ENCODE measurements at regions not wholly inside any gene's neighbourhood (a gene's known extent, or its start where the extent isn't known, plus 50 kb on each side); places are given as distances from the start of the nearest gene placed in this dataset.

DNA sequence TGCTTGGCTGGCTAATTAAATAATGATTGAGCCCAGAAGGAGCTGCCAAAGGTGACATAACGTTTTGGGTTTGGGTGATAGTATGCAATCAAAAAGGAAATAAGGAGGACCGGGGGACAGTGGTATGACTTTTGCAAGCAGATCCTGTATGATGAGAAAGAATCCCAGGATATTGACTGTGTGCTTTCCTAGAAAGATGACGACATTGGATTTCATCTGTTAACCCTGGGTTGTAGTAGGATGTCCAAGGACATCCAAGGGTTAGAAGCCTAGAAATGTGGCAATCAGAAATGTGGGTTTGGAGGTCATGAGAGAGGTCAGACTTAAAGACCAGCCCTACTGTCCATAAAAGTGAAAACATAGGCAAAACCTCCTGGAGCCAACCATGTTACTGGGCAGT is 50.3 kb upstream of the HMHB1 start:
- no peak for DNase-seq (ENCODE audit: low spot score)

DNA sequence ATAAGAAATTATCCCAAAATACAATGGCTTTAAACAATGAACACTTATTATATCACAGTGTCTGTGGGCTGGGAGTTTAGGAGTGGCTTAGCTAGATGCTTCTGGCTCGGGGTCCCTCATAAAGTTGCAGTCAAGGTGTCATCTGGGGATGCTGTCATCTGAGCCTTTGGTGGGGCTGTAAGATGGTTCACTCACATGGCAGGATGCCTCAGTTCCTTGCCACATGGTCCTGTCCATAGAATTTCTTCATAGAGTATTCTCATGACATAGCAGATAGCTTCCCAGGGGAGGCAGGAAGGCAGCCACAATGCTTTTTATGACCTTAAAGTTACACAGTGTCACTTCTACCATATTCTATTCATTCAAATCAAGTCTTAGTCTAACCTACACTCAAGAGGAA is 51.2 kb upstream of the HMHB1 start:
- no peak for DNase-seq (ENCODE audit: low spot score)

DNA sequence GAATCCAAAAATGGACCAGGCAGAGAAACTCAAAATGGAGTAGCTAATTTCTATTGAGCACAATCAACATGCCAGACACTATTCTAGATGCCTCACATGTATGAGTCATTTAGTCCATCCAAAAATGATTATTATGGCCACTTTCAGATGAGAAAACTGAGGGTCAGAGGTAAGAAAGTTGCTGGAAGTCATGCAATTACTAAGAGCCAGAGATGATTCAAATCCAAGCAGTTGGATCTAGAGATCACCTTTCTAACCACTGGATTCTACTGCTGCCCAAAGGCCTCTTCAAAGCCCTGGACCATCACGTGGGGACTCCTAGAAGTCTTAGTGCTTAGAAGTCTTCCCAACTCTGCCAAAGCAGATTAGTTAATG is 51.8 kb upstream of the HMHB1 start:
- no peak for DNase-seq (ENCODE audit: low spot score)

DNA sequence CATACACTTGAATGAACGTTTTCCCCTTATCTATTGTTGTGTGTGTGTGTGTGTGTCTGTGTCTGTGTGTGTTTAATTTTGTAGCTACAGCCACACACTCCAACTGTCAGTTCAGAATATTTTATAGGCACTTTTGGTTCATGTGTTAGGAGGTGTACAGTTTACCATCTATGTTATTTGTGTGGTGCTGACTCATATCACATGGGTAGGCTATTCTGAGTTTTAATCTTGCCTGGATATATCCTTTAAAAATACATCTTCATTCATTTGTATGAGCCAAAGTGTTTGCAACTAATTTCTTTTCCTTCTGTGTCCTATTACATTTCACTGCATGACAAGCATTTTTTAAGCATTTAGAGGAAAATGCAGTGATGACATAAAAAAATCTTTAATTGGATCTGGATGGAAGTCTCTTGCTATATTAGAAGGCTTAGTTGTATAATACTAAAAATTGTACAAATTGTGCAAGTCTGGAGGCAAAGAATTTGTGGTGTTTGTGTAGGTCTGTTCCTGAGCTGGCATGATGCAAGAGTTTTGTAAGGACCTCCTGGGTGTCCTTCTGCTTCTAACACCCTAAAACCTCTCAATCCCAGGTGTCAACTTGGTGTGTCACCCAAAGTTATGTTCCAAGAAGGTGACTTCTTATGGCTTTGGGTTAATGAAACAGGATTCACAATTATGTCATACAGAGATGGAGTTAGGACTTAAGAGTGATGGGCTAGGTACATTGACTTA is 52.4 kb upstream of the HMHB1 start:
- no peak for DNase-seq (ENCODE audit: low spot score)

DNA sequence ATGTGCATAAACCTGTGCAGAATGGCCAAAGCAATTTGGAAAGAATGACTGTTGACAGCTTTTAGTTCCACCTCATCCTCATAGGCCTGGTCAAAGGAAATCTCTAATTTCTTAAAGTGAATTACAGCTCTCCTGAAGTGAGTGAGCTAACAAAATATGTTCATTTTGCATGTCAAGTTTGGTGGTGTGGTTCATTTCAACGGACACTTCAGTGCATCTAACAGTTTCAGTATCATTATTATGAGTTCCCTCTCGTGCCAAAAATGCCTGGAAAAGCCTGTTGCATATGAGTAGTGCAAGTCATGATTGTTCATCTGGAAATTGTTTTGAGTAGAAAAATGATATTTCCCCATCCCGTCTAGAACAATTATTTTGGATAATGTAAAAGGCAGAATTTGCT is 53.2 kb upstream of the HMHB1 start:
- no peak for DNase-seq (ENCODE audit: low spot score)

DNA sequence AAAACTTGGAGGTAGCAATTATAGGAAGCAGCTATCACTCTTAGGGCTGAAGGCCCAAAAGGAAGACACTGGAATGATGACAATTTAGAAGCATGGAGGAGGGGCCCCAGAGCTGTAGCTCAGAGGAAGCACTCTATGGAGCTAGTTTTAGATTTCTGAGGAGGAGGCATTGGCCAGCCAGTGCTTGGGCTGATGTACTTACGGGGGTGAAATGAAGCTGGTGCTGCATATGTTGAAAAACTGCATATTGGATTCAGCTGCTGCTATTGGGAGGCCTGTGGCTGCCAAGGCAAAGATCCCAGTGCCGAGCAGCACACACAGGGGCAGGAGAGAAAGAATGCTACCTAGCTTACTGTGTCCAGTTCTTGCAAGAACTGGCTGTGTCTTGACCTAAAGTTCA is 53.9 kb upstream of the HMHB1 start:
- no peak for DNase-seq (ENCODE audit: low spot score)

DNA sequence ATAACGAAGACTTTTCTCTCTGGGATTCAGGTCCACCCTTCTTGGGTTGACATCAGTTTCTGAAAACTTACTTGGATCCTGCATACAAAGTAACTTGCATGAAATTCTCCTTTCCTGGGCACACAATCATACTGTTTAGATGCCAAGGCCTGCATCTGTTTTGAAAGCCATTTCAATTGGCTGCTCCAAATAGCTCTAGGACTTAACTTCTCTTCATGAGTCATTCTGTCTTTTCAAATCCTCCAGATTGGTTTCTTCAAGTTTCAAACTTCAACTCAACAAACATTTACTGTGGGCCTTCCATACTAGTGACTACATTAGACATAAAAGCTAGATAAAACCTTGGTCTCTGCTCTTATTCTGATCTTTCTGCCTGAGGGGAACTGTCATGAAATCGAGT is 54.8 kb upstream of the HMHB1 start:
- DNase-seq (ENCODE audit: low spot score), result no peak

DNA sequence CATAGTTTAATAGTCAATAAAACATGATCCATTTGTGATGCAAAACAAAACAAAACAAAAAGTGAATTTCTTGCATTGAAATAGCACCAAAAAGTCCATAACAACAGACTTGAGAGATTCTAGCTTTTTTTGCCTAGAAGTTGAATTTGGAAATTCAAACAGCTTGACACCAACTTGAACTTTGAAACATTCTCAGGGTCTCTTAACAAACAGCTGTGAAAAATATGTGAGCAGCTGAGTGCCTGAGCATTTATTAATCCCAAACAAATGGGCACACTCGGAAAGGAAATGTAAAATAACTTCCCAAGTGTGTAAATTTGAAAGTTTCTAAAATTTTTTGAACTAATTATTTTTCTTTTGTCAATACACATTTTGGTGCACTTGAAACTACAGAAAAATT is 56.0 kb upstream of the HMHB1 start:
- no peak for DNase-seq (ENCODE audit: low spot score)

DNA sequence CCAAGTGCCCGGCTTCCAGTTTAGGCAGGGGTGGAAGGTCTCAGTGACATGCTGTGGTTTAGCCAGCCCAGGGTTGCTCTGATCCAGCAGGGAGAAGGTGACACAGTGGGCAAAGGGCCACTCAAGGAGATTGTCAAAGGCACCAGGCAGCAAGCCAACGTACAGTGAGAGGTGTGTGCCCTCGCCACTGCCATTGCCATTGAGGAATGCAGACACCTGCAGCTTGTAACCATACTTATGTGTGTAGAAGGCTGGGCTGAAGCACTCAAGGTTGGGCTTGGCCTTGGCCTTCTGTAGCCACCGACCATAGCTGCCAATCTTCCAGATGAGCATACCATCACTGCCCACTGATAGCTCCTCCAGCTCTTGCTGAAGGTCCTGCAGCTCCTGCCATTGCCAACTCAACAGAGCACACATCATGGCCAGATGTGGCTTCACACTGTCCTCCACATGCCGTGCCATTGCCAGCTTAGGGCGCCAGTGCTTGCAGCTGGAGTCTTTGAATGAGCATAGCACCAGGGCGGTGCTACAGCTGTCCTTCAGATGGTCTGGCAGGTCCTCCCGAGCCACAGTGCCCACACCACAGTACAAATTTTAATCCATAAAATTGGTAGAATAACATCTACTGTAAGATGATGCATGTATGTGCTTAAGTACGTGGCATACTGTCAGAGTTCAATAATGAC is 59.7 kb upstream of the HMHB1 start:
- no peak for DNase-seq (ENCODE audit: low spot score)

DNA sequence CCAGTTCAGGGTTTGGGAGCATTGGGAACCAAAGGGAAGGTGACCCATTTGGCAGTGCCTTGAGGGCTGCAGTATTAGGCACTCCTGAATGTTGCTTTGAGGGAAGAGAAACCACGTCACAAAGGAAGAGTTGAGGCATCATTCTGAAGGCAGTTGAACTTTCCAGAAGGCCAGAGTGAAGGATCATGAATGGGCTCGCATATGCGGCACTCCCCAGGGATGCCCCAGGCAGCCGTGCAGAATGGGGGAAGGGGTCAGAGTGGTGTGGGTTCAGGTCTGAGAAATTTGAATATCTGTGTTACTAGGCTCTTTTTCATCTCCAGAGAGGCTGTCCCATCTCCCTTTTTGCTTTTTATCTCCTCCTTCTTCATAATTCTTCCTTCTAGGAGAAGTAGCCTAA is 60.6 kb upstream of the HMHB1 start:
- no peak for DNase-seq (ENCODE audit: low spot score)

DNA sequence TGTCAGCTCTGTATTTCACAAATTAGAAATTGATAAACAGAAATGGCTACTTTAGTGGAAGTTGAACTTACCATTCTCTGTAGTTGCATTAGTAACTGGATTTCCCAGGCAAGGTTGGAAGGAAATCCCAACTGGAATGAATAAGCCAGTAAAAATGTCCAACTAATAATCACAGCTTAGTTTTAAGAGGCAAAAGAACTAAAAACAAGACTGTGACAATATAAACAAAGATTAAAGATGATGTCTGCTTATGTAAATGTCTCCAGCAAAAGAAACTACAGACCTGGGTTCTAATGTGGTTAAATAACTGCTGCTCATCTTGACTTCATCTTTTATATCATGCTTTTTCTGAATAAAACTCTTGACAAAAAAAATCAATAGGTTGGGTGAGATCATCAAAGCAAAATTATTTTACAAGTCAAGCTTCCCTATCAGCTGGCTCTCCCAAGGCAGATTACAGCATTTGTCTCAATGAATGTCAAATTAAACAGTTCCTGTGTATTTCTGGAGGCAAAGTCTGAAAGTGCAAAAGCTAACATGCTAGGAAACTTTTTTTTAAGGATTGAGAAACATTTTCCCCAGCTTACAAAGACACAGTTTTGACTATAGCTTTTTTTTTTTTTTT is 62.3 kb upstream of the HMHB1 start:
- no peak for DNase-seq (ENCODE audit: low spot score)

DNA sequence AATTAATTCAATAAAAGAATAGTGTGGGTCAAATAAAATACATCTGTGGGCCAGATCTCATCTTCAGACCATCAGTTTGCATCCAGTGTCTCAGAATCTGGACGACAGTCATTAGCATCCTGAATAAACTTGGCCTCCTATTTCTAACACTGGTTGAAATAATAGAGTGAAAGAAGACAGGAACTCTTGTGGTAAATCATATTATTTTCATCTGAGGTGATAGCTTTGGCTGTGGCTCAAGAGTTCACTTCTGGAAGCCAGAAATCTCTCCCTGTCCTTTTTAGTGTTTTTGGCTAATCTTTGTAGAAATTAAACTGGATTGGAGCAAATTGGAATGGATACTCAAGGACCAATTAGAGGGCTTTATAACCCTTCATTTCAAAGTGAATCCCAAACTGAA is 63.4 kb upstream of the HMHB1 start:
- DNase-seq (ENCODE audit: low spot score), result no peak

DNA sequence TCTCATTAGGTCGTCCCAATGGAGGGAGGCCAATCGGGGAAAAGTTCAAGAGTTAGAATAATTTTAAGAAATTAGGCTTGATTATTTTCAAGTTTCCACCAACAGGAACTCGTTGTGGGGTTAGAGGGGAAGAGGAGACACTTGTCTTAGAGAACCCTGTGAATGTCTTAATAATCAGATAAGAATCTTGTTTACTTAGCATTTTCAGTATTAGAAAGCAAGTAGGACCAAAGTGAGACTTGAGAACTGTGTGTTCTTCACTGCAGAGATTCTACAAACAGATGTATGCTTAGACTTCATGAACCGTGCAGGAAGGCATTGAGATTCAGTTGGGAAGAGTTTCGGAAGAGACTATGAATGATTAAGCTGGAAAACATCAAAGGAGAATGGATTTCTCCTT is 69.0 kb upstream of the HMHB1 start:
- DNase-seq (ENCODE audit: low spot score), result no peak

DNA sequence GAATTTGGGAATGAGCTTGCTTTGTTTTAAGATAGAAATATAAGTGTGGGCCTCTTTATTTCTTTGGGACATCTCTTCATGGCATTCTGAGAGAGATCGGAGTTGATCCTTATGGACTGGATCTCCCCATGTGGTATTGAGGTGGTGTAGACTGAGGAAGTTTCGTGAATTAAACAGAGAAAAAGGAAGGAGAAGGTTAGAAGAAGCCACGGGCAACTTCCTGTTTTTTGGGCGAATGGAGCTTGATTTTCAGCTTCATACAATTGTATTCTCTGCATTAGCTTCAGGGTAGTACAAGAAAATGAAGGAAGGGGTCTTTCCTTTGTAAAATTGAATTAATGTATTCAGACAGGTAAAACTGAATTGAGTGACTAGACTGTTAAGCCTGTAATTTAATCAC is 70.5 kb upstream of the HMHB1 start:
- peak; percentile 7 for DNase-seq (ENCODE audit: low spot score)

DNA sequence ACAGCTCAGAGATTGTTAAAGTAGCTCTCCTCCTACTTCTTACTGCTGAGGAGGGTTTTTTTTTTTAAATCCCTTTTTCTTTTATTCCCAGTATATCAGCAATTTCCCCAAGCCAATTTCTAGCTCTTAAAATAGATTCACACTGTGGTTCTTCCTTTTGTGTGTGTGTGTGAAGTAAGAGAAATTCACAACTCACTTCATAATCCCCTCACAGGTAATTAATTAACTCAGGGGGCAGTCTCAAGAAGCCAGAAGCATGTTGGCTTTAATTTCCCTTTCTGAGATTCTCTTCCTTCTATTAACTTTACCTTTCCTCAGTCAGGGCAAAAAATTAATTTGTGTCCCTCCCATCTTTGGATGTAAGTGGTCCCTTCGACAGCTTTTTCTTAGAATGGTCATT is 71.0 kb upstream of the HMHB1 start:
- no peak for DNase-seq (ENCODE audit: low spot score)

DNA sequence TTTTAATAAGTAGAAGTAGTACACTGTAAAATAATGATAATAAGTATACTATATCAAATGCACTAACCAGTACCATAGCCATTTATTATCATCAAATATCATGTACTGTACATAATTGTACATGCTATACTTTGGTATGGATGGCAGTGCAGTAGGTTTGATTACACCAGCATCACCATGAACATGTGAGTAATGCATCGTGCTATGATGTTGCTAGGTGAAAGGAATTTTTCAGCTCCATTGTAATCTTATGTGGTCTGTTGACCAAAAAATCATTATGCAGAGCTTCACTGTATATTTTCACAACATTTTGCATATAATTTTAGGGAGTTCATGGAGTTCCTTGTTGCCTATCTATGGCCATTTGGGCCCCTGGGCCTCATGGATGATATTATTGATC is 72.2 kb upstream of the HMHB1 start:
- DNase-seq (ENCODE audit: low spot score), result no peak

DNA sequence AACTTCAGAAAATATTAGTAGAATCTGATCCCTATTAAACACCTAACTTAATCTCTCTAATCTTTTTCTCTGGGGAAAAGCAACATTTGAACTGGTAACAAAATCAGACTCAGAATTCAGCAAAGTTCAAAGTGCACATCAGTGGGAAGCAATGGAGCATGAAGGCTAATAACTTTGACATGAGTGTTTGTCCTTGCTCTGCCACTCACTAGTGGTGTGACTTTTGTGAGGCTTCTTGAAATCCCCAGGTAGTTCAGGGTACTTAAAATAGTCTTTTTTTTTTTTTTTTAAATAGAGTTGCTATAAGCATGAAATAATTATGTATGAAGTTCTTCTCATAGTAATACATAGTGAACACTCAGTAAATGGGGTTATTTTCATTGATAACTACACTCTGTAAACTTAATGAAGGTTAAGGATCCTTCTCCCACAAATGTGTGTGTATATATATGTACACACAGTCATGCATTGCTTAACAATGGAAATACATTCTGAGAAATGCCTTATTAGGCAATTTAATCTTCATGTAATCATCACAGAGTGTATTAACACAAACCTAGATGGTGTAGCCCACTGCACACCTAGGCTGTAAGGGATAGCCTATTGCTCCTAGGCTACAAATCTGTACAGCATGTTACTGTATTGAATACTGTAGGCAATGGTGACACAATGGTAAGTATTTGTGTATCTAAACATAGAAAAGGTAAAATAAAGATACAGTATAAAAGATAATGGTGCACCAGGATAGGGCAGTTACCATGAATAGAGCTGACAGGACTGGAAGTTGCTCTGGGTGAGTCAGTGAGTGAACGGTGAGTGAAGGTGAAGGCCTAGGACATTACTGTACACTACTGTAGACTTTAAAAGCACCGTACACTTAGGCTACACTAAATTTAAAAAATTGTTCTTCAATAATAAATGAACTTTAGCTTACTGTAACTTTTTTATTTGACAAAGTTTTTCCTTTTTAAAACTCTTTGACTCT is 73.3 kb upstream of the HMHB1 start:
- DNase-seq (ENCODE audit: low spot score), result no peak

DNA sequence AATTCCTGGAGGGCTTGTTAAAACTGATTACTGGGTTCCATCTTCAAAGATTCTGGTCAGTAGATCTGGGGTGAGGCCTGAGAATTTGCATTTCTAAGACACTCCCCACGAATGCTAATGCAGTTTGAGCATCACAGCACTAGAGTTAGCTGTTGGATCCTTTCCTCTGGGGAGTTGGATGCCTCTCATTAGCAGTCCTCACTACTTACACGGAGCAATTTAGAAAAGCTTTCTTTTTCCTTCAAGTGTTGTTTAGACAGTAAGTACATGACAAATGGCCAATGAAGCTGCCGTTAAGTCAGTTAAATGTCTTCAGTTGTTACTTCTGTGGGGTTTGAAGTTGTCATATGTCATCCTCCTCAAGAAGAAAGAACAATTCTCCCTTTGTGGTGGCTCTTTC is 74.9 kb upstream of the HMHB1 start:
- DNase-seq (ENCODE audit: low spot score), result no peak

DNA sequence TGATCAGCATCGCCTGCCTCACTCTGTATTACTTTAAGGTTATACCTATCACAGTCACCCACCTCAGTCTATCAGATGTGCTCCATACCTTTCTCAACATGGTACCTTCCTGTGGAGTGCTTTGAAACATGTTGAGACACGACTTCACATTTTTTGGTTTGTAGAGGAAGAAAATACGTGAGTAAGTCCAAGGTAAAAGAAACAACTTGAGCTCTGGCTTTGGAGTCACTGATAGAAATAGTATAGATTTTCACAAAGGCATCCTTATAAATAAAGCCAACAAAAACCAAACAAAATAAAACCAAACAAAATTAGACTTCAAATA is 77.5 kb upstream of the HMHB1 start:
- DNase-seq (ENCODE audit: low spot score), result no peak

DNA sequence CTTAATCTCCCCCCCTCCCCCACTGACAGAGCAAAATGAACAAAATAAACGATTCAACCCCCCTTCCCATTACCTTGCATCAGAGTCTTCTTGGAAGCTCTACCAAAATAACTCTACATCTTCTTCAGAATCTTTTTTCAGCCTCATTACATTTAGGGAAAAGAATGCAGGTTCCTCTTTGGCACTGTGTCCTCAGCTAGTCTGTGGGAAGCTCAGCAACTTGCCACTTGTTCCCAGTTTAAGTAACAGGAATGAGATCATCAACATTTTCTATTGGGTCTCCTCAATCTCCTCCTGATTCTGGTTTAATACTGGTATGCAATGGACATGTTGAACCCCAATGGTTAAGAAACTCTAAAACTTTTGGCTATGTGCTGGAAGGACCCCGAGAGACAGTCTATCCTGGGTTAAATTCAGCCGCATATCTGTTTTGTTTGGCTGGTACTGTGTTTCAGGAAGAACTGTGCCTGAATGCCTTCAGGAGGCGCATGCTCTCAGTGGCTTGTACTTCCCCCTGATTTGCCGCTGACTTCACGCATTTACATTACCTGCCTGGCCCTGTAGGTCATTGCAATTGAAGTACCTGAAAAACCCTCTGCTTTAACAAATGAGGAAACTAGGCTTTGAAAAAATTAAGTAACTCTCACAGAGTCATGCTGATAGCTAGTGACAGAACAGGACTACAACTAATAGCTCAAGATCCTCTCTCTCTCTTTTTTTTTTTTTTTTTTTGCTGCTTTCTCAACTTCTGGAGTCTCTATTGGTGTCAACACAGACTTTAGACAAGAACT is 78.1 kb upstream of the HMHB1 start:
- no peak for DNase-seq (ENCODE audit: low spot score)

DNA sequence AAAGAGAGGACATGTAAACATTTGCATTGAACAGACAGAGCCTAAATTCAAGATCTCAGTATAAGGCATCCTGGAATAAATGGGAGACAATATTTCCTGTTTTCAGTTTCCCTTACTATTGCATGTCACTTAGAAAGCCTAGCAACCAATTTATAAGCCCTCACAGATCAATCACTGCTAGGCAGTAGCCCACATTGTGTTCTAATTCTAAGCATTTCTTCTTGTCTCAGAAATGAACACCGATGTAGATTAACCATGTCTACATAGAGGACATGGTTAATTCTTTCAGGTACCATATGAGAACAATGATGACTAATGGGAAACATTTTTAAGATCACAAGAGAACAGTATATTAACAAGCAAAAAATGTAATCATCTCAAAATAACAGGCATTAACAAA is 79.6 kb upstream of the HMHB1 start:
- DNase-seq (ENCODE audit: low spot score), result no peak
